HG02763 (cell line): ENCODE measurements at regions not wholly inside any gene's neighbourhood (a gene's known extent, or its start where the extent isn't known, plus 50 kb on each side); places are given as distances from the start of the nearest gene placed in this dataset.

Experiments used
- ATAC-seq: cut with Tn5 transposase; IDR thresholded peaks from one replicate; pipeline ENCODE4 v1.9.1; 2021; ENCODE audit warnings: mild to moderate bottlenecking, moderate library complexity; ENCODE audit not compliant: unreplicated experiment

- no peak for ATAC-seq
These were observed 109.3 kb downstream of the ZIC5 start for GRCh38 chr13:99862244-99862643.

GRCh38 chr13:99861771-99862170 lies 109.8 kb downstream of the ZIC5 start:
- ATAC-seq, result no peak

- ATAC-seq, result no peak
These were observed 110.8 kb downstream of the ZIC5 start for GRCh38 chr13:99860745-99861144.

GRCh38 chr13:99859178-99860177 lies 112.1 kb downstream of the ZIC5 start:
- ATAC-seq, result peak; percentile 90

GRCh38 chr13:99857738-99858137 lies 113.8 kb downstream of the ZIC5 start:
- no peak for ATAC-seq

- ATAC-seq, result no peak
These were observed 115.8 kb downstream of the ZIC5 start for GRCh38 chr13:99855526-99856420.

- no peak for ATAC-seq
These were observed 117.2 kb downstream of the ZIC5 start for GRCh38 chr13:99854366-99854765.

GRCh38 chr13:99847318-99847750 lies 124.2 kb downstream of the ZIC5 start:
- ATAC-seq, result no peak

GRCh38 chr13:99845161-99845874 lies 126.2 kb downstream of the ZIC5 start:
- no peak for ATAC-seq

- ATAC-seq, result no peak
These were observed 127.1 kb downstream of the ZIC5 start for GRCh38 chr13:99844421-99844820.

- ATAC-seq, result no peak
These were observed 127.7 kb downstream of the ZIC5 start for GRCh38 chr13:99843872-99844271.

- ATAC-seq, result no peak
These were observed 129.2 kb downstream of the ZIC5 start for GRCh38 chr13:99842405-99842804.

- no peak for ATAC-seq
These were observed 135.3 kb downstream of the ZIC5 start for GRCh38 chr13:99836291-99836690.

- no peak for ATAC-seq
These were observed 136.1 kb downstream of the ZIC5 start for GRCh38 chr13:99835442-99835841.

- no peak for ATAC-seq
These were observed 137.3 kb downstream of the ZIC5 start for GRCh38 chr13:99834246-99834645.

GRCh38 chr13:99832347-99832746 lies 139.2 kb downstream of the ZIC5 start:
- no peak for ATAC-seq

- no peak for ATAC-seq
These were observed 140.6 kb downstream of the ZIC5 start for GRCh38 chr13:99830931-99831330.

GRCh38 chr13:99829593-99830239 lies 141.9 kb downstream of the ZIC5 start:
- no peak for ATAC-seq

GRCh38 chr13:99829161-99829560 lies 142.4 kb downstream of the ZIC5 start:
- ATAC-seq, result no peak

- no peak for ATAC-seq
These were observed 142.8 kb downstream of the ZIC5 start for GRCh38 chr13:99828735-99829134.
